GM23248 (cell line): ENCODE measurements at regions not wholly inside any gene's neighbourhood (a gene's known extent, or its start where the extent isn't known, plus 50 kb on each side); places are given as distances from the start of the nearest gene placed in this dataset.
A peak's percentile ranks its signal among the peaks of the same experiment; 100 is the strongest.
"Not testable (repeated sequence)": the region's sequence is repeated elsewhere in the genome, so short reads cannot be mapped to it uniquely, and the experiment has no call there.

Experiments
- DNase-seq: peaks from one replicate; pipeline ENCODE4 v3.0.0-alpha.2; 2015
- H2AFZ ChIP-seq: fragments of 200-600 bp; sonication (generic); 2 replicates; pipeline ENCODE4 v1.6.1; 2016; ENCODE audit warnings: antibody characterized with exemption
- H3F3A ChIP-seq: fragments of 200-600 bp; sonication (generic); 2 replicates; pipeline ENCODE4 v1.6.1; 2016; ENCODE audit warnings: mild to moderate bottlenecking, antibody characterized with exemption, mixed run types; ENCODE audit not compliant: insufficient read depth
- H3K27ac ChIP-seq: fragments of 200-600 bp; sonication (generic); 2 replicates; pipeline ENCODE4 v1.5.1; 2016; ENCODE audit warnings: mild to moderate bottlenecking
- H3K27me3 ChIP-seq: fragments of 200-600 bp; sonication (generic); replicated peaks from 2 replicates; pipeline ENCODE4 v1.6.1; 2016; ENCODE audit warnings: mild to moderate bottlenecking; ENCODE audit not compliant: insufficient read depth
- H3K36me3 ChIP-seq: fragments of 200-600 bp; sonication (generic); 2 replicates; pipeline ENCODE4 v1.6.1; 2016; ENCODE audit warnings: low read depth, mild to moderate bottlenecking
- H3K4me1 ChIP-seq: fragments of 200-600 bp; sonication (generic); 2 replicates; pipeline ENCODE4 v1.6.1; 2016; ENCODE audit warnings: mild to moderate bottlenecking; ENCODE audit not compliant: insufficient read depth
- H3K4me2 ChIP-seq: fragments of 200-600 bp; sonication (generic); one replicate; pipeline ENCODE4 v1.6.1; 2016; ENCODE audit warnings: mild to moderate bottlenecking; ENCODE audit not compliant: unreplicated experiment
- H3K4me3 ChIP-seq: fragments of 200-600 bp; sonication (generic); 2 replicates; pipeline ENCODE4 v1.5.1; 2016; ENCODE audit warnings: mild to moderate bottlenecking
- H3K79me2 ChIP-seq: fragments of 200-600 bp; sonication (generic); 2 replicates; pipeline ENCODE4 v1.6.1; 2016; ENCODE audit warnings: mild to moderate bottlenecking; ENCODE audit not compliant: insufficient read depth
- H3K9ac ChIP-seq: fragments of 200-600 bp; sonication (generic); 2 replicates; pipeline ENCODE4 v1.6.1; 2016; ENCODE audit warnings: mild to moderate bottlenecking
- H3K9me2 ChIP-seq: fragments of 200-600 bp; sonication (generic); 2 replicates; pipeline ENCODE4 v1.6.1; 2016; ENCODE audit warnings: mixed run types, mild to moderate bottlenecking, moderate library complexity; ENCODE audit not compliant: insufficient read depth
- H3K9me3 ChIP-seq: fragments of 200-600 bp; sonication (generic); one replicate; pipeline ENCODE4 v1.6.1; 2017; ENCODE audit warnings: low read depth
- H4K20me1 ChIP-seq: fragments of 200-600 bp; sonication (generic); 2 replicates; pipeline ENCODE4 v1.6.0; 2016; ENCODE audit not compliant: insufficient read depth
- WGBS, 2 experiments: methylation state at CpG; one replicate each; pipeline ENCODE4 v1.1.6; 2015 to 2017; ENCODE audit warnings: low lambda C conversion rate in 2 of 2, low coverage in 1 of 2; ENCODE audit errors: missing lambda C conversion rate in 2 of 2; 5-methylcytosine and 5-hydroxymethylcytosine counted together
- in situ Hi-C: fragments of 300-500 bp; cut with MboI; formaldehyde crosslinking; loops from 2 replicates; pipeline ENCODE4 v1.15.0; 2020

- H3K9me2 ChIP-seq, H3K4me1 ChIP-seq, H2AFZ ChIP-seq, H4K20me1 ChIP-seq, H3K4me2 ChIP-seq, H3K36me3 ChIP-seq, H3K4me3 ChIP-seq, H3K27me3 ChIP-seq, DNase-seq, H3K9me3 ChIP-seq, H3K79me2 ChIP-seq, H3F3A ChIP-seq, H3K9ac ChIP-seq, H3K27ac ChIP-seq: not testable (repeated sequence)
- in situ Hi-C loops = loop anchor here (25.0 kb wide), 1 partner anchor 375 kb away; the partner anchor contains the start of gene ZNF25
These were observed 268.4 kb downstream of the ZNF37A start for GRCh38 chr10:38362514-38362913.

DNA sequence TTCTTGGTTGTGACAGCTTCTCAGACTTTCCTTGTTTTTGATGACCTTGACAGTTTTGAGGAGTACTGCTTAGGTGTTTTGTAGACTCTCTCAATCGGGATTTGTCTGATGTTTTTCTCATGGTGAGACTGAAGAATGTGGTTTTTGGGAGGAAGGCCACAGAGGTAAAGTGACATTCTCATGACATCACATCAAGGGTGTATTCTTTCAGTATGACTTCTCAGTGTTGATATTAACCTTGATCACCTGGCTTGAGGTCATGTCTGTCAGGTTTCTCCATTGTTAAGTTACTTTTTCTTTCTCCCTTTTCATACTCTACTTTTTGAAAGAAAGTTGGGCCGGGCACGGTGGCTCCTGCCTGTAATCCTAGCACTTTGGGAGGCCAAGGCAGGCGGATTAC is 269.9 kb downstream of the ZNF37A start:
- not testable (repeated sequence) for H3K27me3 ChIP-seq, H3K4me2 ChIP-seq, H2AFZ ChIP-seq, H4K20me1 ChIP-seq, H3K4me3 ChIP-seq, H3F3A ChIP-seq, H3K4me1 ChIP-seq, H3K36me3 ChIP-seq, H3K9ac ChIP-seq, DNase-seq, H3K9me2 ChIP-seq, H3K9me3 ChIP-seq, H3K79me2 ChIP-seq, H3K27ac ChIP-seq
- in situ Hi-C loops = loop anchor here (25.0 kb wide), 1 partner anchor 377 kb away; the partner anchor contains the start of gene ZNF25
- 92 to 97% methylated on average over 3 to 4 of the region's 4 CpGs for WGBS, 2 experiments

DNA sequence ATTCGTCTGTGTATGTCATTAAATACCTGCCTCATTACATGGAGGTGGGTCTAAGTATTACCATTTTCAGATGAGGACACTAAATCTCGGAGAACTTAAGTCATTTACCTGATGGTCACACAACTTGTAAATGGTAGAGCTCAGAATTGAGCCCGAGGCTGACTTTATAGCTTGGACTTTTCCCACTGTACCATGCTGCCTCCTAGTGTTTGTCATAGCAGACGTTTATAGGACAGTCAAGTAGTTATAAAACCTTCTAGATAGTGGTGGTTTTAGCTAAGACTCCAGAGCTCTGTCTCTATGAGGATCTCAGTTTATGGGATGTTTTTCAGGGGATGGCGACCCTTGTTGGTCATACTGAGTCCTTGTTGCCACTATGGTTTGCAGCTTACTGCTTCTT is 271.8 kb downstream of the ZNF37A start:
- not testable (repeated sequence) for H3K9ac ChIP-seq, H2AFZ ChIP-seq, H3K4me2 ChIP-seq, H3K4me3 ChIP-seq, H3F3A ChIP-seq, H3K27ac ChIP-seq, H3K9me2 ChIP-seq, H4K20me1 ChIP-seq, H3K27me3 ChIP-seq, H3K79me2 ChIP-seq, H3K4me1 ChIP-seq, H3K36me3 ChIP-seq, H3K9me3 ChIP-seq
- in situ Hi-C loops = loop anchor here (25.0 kb wide), 1 partner anchor 379 kb away; the partner anchor contains the start of gene ZNF25
- 34 to 42% methylated on average over 5 of the region's 5 CpGs for WGBS, 2 experiments
- DNase-seq = peak; percentile 60

GRCh38 chr10:38383800-38384199 is 289.7 kb downstream of the ZNF37A start:
- H3K4me3 ChIP-seq, H3K4me1 ChIP-seq, H3K9me2 ChIP-seq, H3K9ac ChIP-seq, H4K20me1 ChIP-seq, H3K27me3 ChIP-seq, DNase-seq, H2AFZ ChIP-seq, H3K36me3 ChIP-seq, H3F3A ChIP-seq, in situ Hi-C loops, H3K79me2 ChIP-seq, H3K9me3 ChIP-seq, H3K27ac ChIP-seq, H3K4me2 ChIP-seq: not testable (repeated sequence)
- WGBS, 2 experiments = 87 to 89% methylated on average over 2 of the region's 2 CpGs

DNA sequence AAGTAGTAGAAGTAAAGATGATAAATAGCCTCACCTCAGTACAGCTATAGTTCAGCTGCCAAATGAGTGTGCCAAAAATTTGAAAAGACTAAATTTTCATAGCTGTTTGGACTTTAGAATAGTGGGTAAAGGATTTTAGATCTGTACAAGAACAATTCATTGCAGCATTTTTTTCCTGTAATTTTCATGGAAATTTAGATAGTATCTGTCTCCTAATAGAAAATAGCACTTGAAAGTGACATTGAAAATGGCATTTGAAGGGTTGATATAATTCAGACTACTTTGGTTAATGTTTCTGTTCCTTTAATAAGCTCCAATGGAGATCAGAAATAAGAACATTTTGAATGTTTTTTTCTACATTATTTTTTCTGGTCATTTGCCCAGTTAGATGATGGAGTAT is 292.7 kb downstream of the ZNF37A start:
- H4K20me1 ChIP-seq, H3K9ac ChIP-seq, in situ Hi-C loops, H3K9me3 ChIP-seq, H3K4me3 ChIP-seq, H2AFZ ChIP-seq, H3K27ac ChIP-seq, H3F3A ChIP-seq, H3K36me3 ChIP-seq, H3K9me2 ChIP-seq, H3K79me2 ChIP-seq, H3K27me3 ChIP-seq, DNase-seq, H3K4me1 ChIP-seq, H3K4me2 ChIP-seq: not testable (repeated sequence)

GRCh38 chr10:38390725-38391124 is 296.6 kb downstream of the ZNF37A start:
- H3F3A ChIP-seq, H3K9me3 ChIP-seq, in situ Hi-C loops, H3K9me2 ChIP-seq, H3K4me3 ChIP-seq, H3K4me1 ChIP-seq, H3K79me2 ChIP-seq, H4K20me1 ChIP-seq, H3K27me3 ChIP-seq, H3K9ac ChIP-seq, H3K36me3 ChIP-seq, H3K27ac ChIP-seq, H3K4me2 ChIP-seq, H2AFZ ChIP-seq: not testable (repeated sequence)
- peak; percentile 5 for DNase-seq
- WGBS, 2 experiments = 65% methylated on average over 3 of the region's 3 CpGs

GRCh38 chr10:38395465-38395864 is 301.3 kb downstream of the ZNF37A start:
- H3K9me2 ChIP-seq, in situ Hi-C loops, H3K4me1 ChIP-seq, H3K27ac ChIP-seq, H3K27me3 ChIP-seq, H3K36me3 ChIP-seq, H3K4me3 ChIP-seq, H4K20me1 ChIP-seq, H2AFZ ChIP-seq, H3K4me2 ChIP-seq, H3F3A ChIP-seq, H3K79me2 ChIP-seq, DNase-seq, H3K9ac ChIP-seq, H3K9me3 ChIP-seq: not testable (repeated sequence)
- 40 to 48% methylated on average over 1 of the region's 1 CpG for WGBS, 2 experiments

DNA sequence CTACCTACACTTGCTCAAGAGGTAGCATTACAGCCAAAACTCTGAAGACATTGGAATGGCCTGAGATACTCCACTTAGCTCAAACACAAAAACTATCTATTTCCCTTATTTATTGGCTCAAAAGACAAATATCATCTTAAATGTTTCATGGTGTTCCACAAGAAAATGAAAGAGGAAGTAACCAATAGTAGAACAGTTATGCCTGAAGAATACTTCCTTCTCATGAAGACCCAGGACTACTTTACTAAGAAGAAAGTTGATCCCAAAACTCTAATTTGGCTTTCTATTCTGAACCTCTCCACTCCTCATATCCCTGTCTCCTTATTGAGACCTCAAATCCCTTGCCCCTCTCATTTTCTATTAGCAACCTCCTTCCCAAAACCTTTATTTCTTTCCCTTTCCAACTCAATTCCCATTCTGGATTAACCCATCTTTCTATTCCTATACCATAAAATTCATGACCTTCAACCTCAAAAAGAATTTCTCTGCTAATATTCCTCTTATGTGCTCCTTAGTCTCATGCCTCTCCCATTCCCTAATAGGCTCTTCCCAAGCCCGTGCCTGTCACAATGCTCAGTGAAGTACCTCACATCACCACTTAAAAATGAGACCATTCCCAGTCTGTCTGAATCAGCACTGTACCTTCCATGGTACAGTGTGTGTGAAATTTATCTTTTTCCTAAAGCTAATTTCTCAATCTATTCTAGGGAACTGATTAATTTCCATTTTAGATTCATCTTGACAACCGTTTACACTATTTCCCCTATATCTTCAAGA is 302.2 kb downstream of the ZNF37A start:
- 33 to 55% methylated on average over 1 to 2 of the region's 2 CpGs for WGBS, 2 experiments
- H3K36me3 ChIP-seq, H2AFZ ChIP-seq, H3K27me3 ChIP-seq, H3K4me2 ChIP-seq, in situ Hi-C loops, H3K27ac ChIP-seq, H3K4me3 ChIP-seq, H3K4me1 ChIP-seq, H4K20me1 ChIP-seq, H3K9ac ChIP-seq, H3F3A ChIP-seq, H3K79me2 ChIP-seq, H3K9me2 ChIP-seq, DNase-seq, H3K9me3 ChIP-seq: not testable (repeated sequence)
